Activated CD8-positive, alpha-beta memory T cell treated with anti-CD3 and anti-CD28 coated beads for 4 hours (primary cell): ENCODE measurements at regions not wholly inside any gene's neighbourhood (a gene's known extent, or its start where the extent isn't known, plus 50 kb on each side); places are given as distances from the start of the nearest gene placed in this dataset.
"Not testable (repeated sequence)": the region's sequence is repeated elsewhere in the genome, so short reads cannot be mapped to it uniquely, and the experiment has no call there.

Experiments used
- DNase-seq, 2 donors: peaks; one replicate each; pipeline ENCODE4 v3.0.0-alpha.2; 2020; ENCODE audit warnings: low read depth in 2 of 2

DNA sequence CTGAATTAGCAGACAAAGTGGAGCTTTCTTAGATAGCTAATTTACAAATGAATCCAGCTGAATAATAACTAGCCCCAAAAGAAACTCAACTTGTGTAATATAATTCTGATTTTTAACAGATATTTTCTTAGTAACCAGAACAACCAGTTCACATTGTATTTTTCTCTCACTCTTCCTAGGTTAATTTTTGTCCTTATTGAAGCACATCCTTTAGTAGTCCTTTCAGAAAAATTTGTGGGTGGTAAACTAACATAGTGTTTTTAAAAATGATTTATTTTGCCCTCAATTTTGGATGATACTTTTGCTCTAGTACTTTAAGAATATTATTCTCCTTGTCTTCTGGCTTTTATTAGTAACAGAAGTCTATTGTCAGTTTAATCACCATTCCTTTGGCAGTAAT, 190.6 kb upstream of the SLC39A10 start:
- no peak for DNase-seq

DNA sequence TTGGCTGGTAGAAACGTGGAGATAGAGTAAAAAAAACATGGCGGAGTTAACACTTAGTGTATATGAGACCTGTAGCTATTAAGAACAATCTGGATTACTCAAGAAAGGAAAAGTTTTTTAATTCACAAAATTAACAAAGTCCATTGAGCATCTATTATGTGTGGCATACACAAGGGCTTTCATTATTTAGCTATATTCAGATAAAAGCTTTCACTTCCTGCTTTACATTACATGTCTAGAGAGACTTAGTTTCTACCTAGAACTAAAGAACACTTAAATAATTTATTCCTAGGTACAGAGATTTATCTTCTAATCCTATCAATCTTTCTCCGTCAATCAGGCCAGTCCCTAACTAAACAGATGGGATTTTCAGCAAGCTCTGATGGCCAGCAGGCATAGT, 196.0 kb upstream of the SLC39A10 start:
- DNase-seq, result no peak

DNA sequence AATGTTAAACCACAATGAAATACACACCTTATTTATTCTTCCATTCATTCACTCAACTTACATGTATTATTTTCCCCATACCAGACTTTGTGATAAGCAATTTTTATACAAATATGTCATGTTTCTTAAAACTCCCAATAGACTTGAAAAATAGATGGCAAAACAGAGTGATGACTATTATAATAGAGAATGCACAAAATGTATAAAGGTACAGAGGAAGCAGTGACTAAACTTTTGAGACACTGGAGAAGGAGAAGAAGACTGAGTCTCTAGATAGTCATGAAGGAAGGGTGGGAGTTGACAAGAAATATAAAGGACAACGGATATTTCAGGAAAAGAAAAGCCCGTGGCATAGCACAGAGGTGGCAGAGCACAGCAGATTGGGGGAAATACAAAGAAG, 198.1 kb upstream of the SLC39A10 start:
- DNase-seq, result no peak

DNA sequence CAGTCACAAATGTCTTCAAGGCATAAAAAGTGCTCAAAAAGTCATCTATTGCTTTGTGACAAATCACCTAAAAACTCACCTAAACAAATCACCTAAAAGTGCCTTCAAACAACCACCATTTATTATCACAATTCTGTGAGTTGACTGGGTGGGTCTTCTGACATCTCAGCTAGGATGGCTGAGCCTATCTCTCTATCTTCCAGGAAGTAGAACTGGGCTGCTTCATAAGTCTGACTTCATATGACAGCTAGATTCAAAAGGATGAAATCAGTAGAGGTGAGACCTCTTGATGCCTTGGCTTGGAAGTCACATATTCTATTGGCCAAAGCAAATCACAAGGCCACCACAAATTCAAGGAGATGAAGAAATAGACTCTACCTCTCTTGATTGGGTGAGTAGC, 199.2 kb upstream of the SLC39A10 start:
- no peak for DNase-seq

DNA sequence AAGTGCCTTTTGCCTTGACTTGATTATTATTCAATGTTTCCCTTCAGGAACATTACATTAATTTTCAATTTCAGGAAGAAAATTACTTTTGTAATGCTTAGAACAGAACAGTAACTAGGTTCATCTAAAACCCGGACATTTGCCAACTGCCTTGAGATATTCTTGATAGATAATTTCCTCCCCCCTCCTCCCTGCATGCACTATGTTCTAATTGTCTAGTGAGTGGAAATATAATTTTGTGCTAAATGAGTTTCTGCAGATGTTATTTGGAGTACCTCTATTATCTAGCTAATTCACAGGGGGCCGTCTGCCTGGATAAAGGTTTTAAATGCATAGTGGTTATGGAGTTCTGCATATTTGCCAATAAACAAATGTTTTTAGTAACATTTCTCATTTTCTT, 200.3 kb upstream of the SLC39A10 start:
- no peak for DNase-seq

DNA sequence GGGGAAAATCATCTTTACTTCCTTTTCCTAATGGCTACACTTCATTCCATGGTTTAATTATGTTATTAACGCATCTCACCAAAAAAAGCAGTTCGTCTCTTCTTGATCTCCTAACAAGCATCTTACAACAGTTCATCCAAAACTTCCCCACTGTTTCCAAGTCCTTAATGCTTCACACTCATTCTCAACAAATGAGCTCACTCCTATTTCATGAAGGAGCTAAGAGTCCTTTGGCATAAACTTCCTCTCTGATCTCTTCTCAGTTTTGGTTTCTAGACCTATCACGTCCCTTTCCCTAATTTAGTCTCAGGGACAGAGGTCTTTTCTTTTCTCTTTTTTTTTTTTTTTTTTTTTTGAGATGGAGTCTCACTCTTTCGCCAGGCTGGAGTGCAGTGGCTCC, 205.9 kb upstream of the SLC39A10 start:
- no peak for DNase-seq

DNA sequence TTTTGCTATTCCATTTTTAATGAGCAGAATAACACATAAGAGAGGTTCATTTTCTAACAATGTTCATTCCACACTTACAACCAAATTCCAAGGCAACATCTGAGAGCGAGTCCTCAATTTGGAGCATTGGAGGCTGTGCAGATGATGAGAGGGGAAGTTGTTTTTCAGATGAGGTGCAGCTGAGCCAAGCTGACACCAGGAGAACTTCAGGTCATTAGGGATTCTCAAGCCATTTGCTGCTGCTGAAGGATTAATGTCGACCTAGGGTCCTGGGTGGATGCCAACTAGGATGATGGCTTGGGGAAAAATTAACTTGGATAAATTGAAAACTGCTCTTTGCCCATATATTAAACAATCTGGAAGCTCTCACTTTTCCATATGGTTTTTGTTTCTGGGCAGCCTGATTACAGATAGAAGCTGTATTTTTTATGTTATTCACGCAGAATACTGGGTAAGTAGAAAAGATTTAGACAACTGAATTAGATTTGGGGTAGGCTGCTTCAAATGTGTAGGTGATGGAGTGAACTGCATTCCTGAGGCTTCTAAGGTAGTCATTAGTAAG, 206.4 kb upstream of the SLC39A10 start:
- DNase-seq, result no peak

DNA sequence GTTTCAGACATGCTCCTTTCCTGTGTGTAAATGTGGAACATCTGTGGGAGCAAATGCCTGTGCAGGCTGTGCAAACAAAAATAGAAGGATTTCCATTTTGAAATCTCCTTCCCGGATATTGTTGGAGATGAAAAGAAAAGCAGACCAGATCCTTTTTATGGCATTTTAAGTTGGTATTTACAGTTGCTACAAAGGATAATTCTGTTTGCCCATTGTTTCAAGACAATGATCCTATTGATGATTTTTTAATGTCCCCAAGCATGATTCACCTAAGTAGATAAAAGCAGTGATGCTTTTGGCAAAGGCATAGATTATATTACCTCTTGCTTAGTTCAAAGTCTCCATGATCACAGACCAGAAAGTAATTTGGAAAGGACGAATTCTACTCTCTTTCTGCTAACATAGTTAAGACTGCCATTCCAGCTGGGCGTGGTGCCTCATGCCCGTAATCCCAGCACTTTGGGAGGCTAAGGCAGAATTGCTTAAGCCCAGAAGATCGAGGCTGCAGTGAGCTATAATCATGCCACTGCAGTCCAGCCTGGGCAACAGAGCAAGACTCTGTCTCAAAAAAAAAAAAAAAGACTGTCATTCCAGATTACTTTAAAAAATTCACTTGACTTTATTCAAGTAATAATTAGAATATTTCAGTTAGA, 209.6 kb upstream of the SLC39A10 start:
- no peak for DNase-seq

DNA sequence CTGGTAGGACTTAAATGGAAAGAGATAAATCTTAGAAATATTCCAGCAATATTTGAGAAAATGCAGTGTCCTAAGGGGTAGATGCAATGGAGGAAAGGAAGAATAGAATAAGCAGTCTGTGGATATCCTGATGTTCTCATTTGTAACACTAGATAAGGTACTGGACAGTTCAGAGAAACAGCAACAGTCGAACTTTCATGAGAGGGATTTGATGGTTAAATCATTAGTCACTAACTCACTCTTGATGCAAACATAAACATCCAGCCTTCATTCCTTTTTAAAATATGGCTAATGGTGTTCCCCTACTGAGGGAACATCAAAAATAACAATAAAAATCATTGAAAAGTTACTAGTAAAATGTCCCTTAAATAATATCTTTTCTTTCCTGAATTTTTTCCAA, 211.4 kb upstream of the SLC39A10 start:
- DNase-seq, result no peak

DNA sequence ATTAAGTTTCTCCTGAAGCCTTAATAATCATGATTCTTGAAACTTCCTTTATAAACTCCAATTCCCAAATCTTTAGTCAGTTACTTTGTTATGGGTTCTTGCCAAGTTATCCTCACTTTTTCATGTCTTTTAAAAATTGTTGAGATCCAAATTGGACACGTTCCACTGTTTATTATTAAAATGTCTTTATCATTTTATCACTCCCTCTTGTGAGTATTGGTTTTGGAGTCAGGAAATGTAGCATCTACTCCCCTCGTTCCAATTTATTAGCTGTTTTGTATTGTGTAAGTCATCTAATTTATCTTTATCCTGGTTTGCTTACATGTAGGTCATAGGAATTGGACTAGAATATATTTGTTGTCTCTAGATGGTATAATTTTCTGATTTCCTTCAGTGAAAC, 213.1 kb upstream of the SLC39A10 start:
- no peak for DNase-seq

DNA sequence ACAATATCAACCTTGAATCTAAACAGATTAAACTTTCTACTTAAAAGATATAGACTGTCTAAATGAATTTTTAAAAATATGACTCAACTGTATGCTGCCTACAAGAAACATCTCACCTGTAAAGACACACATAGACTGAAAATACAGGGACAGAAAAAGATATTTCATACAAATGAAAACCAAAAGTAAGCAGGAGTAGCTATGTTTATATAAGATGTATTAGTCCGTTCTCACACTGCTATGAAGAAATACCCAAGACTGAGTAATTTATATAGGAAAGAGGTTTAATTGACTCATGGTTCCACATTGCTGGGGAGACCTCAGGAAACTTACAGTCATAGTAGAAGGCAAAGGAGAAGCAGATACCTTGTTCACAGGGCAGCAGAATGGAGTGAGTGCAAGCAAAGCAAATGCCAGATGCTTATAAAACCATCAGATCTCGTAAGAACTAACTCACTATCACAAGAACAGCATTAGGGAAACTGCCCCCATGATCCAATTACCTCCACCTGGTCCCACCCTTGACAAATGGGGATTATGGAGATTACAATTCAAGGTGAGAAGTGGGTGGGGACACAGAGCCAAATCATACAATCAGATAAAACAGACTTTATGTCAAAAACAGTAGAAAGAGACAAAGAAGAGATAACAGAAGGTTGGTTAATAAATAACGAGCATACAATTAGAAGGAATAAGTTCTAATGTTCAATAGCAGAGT, 214.4 kb upstream of the SLC39A10 start:
- no peak for DNase-seq

DNA sequence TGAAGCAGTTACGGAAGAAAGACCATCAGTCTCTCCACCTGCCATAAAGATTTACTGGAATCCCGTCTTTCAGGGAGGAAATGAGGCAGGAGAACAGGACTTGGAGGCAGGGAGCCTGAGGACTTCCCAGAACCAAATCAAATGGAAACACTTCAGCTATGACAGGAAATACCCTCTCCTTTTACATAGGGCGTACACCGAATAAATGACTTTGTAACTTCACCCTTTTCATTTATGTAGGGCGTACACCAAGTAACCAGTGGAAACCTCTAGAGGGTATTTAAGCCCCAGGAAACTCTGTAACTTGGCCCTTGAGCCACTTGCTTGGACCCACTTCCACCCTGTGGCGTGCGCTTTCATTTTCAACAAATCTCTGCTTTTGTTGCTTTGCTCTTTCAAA, 218.3 kb upstream of the SLC39A10 start:
- no peak for DNase-seq

DNA sequence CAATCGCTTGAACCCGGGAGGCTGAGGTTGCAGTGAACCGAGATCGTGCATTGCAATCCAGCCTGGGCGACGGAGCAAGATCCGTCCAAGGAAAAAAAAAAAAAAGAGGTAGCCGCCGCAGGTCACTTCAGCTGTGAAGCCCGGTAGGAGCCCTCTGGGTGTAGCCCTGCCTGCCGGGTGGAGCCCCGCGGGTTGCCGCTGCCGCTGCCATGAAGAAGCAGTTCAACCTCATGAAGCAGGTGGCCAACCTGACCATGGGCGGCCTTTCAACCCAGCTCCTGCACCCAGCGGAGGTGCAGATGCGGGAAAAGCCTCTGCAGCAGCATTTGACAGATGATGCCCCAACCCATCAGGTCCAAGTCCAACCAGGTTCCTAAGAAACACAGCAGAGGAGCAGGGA, 219.5 kb upstream of the SLC39A10 start:
- DNase-seq, result no peak

DNA sequence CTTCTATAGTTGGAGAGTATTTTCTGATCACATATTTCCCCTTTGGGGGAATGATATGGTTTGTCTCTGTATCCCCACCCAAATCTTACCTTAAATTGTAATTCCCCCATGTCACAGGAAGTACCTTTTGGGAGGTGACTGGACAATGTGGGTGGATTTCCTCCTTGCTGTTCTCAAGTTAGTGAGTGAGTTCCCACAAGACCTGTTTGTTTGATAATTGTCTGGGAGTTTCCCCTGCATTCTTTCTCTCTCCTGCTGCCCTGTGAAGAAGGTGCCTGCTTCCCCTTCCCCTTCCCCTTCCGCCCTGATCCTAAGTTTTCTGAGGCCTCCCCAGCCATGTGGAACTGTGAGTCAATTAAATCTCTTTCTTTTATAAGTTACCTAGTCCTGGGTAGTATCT, 222.7 kb upstream of the SLC39A10 start:
- DNase-seq, result no peak

DNA sequence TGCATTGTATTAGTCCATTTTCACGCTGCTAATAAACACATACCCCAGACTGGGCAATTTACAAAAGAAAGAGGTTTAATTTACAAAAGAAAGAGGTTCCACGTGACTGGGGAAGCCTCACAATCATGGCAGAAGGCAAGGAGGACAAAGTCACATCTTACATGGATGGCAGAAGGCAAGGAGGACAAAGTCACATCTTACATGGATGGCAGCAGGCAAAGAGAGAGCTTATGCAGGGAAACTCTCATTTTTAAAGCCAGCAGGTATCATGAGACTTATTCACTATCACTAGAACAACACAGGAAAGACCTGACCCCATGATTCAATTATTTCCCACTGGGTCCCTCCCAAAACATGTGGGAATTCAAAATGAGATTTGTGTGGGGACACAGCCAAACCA, 223.3 kb upstream of the SLC39A10 start:
- DNase-seq, result not testable (repeated sequence)

DNA sequence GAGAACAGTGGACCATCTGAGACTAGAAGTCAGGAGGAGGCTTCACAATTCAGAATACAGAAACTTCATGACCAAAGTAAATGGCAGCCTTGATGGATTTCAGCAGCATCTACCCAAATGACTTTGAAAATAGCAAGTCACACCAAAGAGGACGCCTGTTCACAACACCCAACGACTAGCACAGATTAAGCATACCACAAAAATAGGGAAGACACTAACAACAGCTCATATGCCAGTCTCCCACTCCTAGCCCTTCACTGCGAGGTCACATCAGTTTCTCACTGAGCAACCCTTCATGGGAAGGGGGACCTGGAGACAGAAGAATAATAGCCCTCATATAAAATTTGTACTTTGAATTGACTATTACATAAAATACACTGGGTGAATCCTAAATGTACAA, 228.4 kb upstream of the SLC39A10 start:
- no peak for DNase-seq

DNA sequence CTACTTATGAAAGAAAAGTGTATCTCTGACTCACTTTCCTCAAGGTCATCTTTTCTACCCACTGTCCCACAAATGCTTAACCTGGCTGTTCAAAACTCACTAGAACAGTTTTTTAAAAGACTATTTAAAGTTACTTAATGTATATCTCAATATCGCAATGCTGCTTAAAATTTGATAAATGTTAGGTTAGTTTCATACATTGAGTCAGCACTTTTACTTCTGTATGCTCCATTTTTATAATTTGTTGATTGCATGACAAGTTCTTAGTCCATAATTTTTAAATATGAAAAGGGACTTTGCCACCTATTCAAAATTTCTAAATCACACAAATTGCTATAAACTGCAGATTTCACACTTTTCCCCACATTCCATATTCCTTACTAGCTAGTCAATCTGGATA, 231.7 kb upstream of the SLC39A10 start:
- DNase-seq, result no peak

DNA sequence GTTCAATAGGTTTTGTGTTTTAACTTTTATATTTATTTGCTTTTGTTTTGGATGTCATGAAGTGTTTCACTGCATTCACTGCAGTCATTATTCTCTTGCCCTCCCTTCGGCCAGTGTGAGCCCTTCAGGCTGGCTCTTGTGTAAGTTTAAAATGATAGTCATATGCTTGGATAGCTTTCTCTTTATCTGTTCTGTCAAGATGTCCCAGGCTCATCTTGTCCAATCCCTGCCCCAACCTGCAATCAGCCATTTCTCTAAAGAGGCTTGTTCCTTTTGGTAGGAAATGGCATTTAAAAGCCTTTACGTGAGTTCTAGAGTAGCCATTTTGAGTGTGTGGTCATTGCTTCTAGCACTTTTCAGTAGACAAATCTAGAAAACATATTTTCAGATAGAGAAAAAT, 238.0 kb upstream of the SLC39A10 start:
- no peak for DNase-seq

DNA sequence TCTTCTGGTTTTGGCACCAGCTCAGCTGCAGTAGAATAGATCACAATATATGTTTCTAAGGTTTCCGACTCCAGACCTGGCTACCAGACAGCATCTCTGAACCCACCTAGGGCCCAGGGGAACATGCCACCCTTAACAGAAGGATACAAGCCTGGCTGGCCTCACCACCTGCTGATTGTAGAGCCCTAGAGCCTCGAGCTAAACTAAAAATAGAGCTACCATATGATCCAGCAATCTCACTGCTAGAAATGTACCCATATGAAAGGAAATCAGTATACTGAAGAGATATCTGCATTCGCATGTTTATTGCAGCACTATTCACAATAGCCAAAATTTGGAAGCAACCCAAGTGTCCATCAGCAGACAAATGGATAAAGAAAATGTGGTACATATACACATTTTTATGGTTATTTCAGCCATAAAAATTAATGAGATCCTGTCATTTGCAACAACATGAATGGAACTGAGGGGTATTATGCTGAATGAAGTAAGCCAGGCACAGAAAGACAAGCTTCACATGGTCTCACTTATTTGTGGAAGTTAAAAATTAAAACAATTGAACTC, 242.4 kb upstream of the SLC39A10 start:
- DNase-seq, result no peak

DNA sequence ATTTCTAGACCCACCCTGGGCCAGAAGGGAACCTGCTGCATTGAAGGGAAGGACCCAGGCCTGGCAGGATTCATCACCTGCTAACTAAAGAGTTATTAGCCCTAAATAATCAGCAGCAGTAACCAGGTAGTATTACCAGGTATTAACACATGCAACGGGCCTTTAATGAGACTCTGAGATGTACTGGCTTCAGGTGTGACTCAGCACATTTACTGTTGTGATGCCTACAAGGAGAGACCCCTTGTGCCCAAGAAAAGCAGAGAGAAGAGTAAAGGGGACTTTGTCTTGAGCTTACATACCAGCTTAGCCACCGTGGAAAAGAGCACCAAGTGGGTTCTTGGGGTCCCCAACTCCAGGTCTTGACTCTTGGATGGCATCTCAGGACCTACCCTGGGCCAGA, 243.1 kb upstream of the SLC39A10 start:
- no peak for DNase-seq

DNA sequence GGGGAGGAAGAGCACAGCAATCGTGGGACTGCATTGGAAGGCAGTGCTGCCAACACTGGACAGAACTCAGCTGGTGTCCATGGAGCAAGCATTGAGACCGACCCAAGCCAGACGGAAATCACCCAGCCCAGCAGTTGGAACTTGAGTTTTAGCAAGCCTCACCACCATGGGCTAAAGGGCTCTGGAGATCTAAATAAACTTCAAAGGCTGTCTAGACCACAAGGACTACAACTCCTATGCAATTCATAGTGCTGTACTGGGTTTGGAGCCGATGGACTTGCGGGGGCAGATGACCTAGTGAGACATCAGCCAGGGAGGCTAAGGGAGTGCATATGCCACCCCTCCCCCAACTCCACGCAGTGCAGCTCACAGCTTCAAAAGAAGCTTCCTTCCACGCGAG, 243.6 kb upstream of the SLC39A10 start:
- no peak for DNase-seq

DNA sequence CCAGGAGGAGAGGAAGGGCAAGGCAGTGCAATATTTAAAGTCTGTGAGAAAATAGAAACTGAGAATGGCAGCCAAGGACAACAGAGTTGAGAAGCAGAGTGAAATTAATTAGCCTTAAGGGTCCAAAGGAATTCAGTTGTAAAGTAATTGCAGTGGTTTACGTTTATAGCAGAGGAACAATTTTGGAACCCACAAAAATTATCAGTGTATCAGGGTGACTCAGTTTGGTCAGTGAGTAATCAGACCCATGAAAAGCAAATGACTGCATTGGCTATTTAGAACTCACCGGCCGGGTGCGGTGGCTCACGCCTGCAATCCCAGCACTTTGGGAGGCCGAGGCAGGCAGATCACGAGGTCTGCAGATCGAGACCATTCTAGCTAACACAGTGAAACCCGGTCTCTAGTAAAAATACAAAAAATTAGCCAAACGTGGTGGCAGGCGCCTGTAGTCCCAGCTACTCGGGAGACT, 245.8 kb upstream of the SLC39A10 start:
- no peak for DNase-seq

DNA sequence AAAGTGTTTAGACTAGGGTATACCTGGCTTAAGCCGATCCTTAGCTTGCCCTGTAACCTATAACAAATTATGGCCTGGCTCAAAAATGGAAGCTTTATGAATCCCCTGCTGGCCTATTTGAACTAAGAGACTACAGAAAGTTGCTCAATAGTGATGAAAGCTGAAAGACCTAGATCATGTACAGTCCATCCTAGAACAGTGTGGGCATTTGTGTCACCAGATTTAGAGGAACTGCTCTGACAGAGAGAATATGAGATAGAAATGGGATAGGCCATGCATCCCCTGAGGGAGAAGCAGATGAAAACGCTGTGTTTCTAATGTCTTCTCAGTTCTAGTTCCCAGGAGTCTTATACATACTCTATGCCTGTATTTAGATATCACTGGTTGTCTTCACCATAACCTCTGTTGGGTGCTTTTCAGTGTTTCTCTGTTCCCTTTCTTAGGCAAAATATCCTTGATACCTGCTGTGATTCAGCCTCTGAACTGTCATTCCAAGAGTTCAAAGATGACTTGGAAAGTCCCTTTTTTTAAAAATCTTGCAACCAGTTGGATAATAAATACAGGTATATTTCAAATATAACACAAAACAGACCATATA, 246.9 kb upstream of the SLC39A10 start:
- DNase-seq, result no peak
